Renal cortical epithelial cell (primary cell): ENCODE measurements at regions not wholly inside any gene's neighbourhood (a gene's known extent, or its start where the extent isn't known, plus 50 kb on each side); places are given as distances from the start of the nearest gene placed in this dataset.

ENCODE experiments used
- DNase-seq: peaks from one replicate; pipeline ENCODE4 v3.0.0-alpha.2; 2011; ENCODE audit warnings: low read depth

- no peak for DNase-seq
These were observed 210.5 kb downstream of the CTTN start for GRCh38 chr11:70608568-70609470.

- no peak for DNase-seq
These were observed 212.5 kb downstream of the CTTN start for GRCh38 chr11:70610566-70611565.

GRCh38 chr11:70611821-70612220 lies 213.5 kb downstream of the CTTN start:
- DNase-seq: no peak

- DNase-seq: no peak
These were observed 214.3 kb downstream of the CTTN start for GRCh38 chr11:70612459-70613141.

GRCh38 chr11:70614034-70614681 lies 215.8 kb downstream of the CTTN start:
- DNase-seq: no peak

GRCh38 chr11:70615036-70615875 lies 216.9 kb downstream of the CTTN start:
- DNase-seq: no peak

GRCh38 chr11:70616317-70616716 lies 218.0 kb downstream of the CTTN start:
- no peak for DNase-seq

GRCh38 chr11:70616938-70617654 lies 218.8 kb downstream of the CTTN start:
- DNase-seq: no peak

- DNase-seq: no peak
These were observed 220.2 kb downstream of the CTTN start for GRCh38 chr11:70618431-70619101.

- DNase-seq: no peak
These were observed 221.3 kb downstream of the CTTN start for GRCh38 chr11:70619591-70619990.

- no peak for DNase-seq
These were observed 222.3 kb downstream of the CTTN start for GRCh38 chr11:70620510-70621184.

GRCh38 chr11:70621241-70621640 lies 222.9 kb downstream of the CTTN start:
- DNase-seq: no peak

- no peak for DNase-seq
These were observed 223.8 kb downstream of the CTTN start for GRCh38 chr11:70622091-70622490.

GRCh38 chr11:70623906-70624597 lies 225.7 kb downstream of the CTTN start:
- DNase-seq: no peak

GRCh38 chr11:70624598-70624993 lies 226.3 kb downstream of the CTTN start:
- no peak for DNase-seq

- DNase-seq: no peak
These were observed 226.7 kb downstream of the CTTN start for GRCh38 chr11:70625051-70625450.

- no peak for DNase-seq
These were observed 227.5 kb downstream of the CTTN start for GRCh38 chr11:70625582-70626518.
